MCF 10A (cell line): ENCODE measurements at regions not wholly inside any gene's neighbourhood (a gene's known extent, or its start where the extent isn't known, plus 50 kb on each side); places are given as distances from the start of the nearest gene placed in this dataset.
"Not testable (repeated sequence)": the region's sequence is repeated elsewhere in the genome, so short reads cannot be mapped to it uniquely, and the experiment has no call there.

ENCODE experiments used
- BruUV-seq: library from RNA; stranded (reverse); fragments of 400-500 nt; replicated peaks from 2 replicates; lab custom pipeline; 2021; lab: Mats Ljungman, UMichigan
- CTCF ChIA-PET: fragments of 300-600 bp; sonication (Branson Sonifier 250); formaldehyde crosslinking; extraction: SDS; loops from one replicate; lab custom pipeline; 2021; ENCODE audit warnings: antibody characterized with exemption, inconsistent platforms; lab: Yijun Ruan, JAX
- POLR2A ChIA-PET: fragments of 300-600, 350-650 bp; sonication (Branson Sonifier 250); formaldehyde crosslinking; extraction: SDS; loops from one replicate; lab custom pipeline; 2020; ENCODE audit warnings: antibody characterized with exemption, inconsistent platforms; lab: Yijun Ruan, JAX
- DNase-seq: peaks from one replicate; pipeline ENCODE4 v3.0.0-alpha.2; 2018; ENCODE audit not compliant: unreplicated experiment
- H3K27ac Mint-ChIP-seq: one replicate; pipeline ENCODE4 v1.8.0; 2022; ENCODE audit warnings: mild to moderate bottlenecking, low read depth, mixed read lengths; ENCODE audit not compliant: unreplicated experiment
- H3K27me3 Mint-ChIP-seq: one replicate; pipeline ENCODE4 v1.8.0; 2022; ENCODE audit warnings: mixed read lengths; ENCODE audit not compliant: insufficient read depth, unreplicated experiment
- H3K36me3 Mint-ChIP-seq: one replicate; pipeline ENCODE4 v1.8.0; 2022; ENCODE audit warnings: mild to moderate bottlenecking, moderate library complexity, mixed read lengths; ENCODE audit not compliant: insufficient read depth, unreplicated experiment
- H3K4me1 Mint-ChIP-seq: one replicate; pipeline ENCODE4 v1.8.0; 2022; ENCODE audit warnings: mixed read lengths; ENCODE audit not compliant: insufficient read depth, unreplicated experiment
- H3K4me3 Mint-ChIP-seq: one replicate; pipeline ENCODE4 v1.8.0; 2022; ENCODE audit warnings: mild to moderate bottlenecking, moderate library complexity, mixed read lengths; ENCODE audit not compliant: unreplicated experiment
- H3K9me3 Mint-ChIP-seq: one replicate; pipeline ENCODE4 v1.8.0; 2022; ENCODE audit warnings: mixed read lengths; ENCODE audit not compliant: unreplicated experiment
- intact Hi-C: fragments of 100-400 bp; cut with micrococcal nuclease; formaldehyde crosslinking; loops from 2 replicates; pipeline ENCODE4 v1.14.1; 2022
- TF ChIP-seq, protein P1 (sequence below): fragments of 200-600 bp; IDR thresholded peaks from one replicate; pipeline ENCODE4 v1.8.0; 2022; ENCODE audit warnings: antibody characterized with exemption, mild to moderate bottlenecking; ENCODE audit not compliant: unreplicated experiment

DNA sequence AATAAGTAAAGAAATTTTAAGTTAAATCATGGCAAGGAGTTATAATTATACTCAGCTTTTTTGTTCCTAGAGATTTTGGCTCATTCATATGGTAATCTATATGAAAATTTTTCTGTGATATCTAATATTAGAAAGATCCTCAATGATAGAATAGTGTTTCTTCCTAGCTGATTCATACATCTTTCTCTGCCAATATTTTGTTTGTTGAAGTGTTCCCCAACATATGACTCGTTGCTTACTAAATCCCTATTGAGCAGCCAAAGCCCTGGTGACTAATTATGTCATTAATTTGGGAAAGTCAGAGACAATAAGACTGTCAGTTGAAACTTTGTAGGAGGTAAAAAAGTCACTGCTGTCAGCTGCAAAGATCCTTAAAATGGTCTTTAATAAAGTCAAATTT lies 1348.5 kb upstream of the CDH18 start:
- intact Hi-C loops, H3K27me3 Mint-ChIP-seq, H3K36me3 Mint-ChIP-seq, H3K4me1 Mint-ChIP-seq, CTCF ChIA-PET, H3K4me3 Mint-ChIP-seq, POLR2A ChIA-PET, H3K27ac Mint-ChIP-seq, BruUV-seq, H3K9me3 Mint-ChIP-seq: not testable (repeated sequence)
- DNase-seq = peak; percentile 43

DNA sequence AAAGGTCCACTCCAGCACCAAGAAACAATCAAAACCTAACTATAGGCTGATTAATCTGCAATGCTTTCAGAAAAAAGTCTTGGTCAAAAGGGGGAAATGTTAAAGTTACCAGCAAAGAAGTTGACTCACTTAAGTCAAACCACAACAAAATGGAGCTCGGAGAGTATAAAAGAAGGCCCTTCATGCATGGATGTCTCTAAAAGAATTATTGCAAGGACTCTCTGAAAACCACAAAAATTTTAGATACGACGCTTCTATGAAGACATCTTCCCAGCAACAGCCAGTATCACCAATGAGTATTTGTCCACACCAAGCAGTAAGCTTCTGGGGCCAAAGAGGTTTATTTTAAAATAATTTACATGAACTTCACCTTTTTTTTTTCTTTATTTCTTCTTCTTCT lies 1327.4 kb upstream of the CDH18 start:
- intact Hi-C loops, H3K9me3 Mint-ChIP-seq, DNase-seq, POLR2A ChIA-PET, H3K27me3 Mint-ChIP-seq, CTCF ChIA-PET, BruUV-seq, H3K4me1 Mint-ChIP-seq, H3K36me3 Mint-ChIP-seq, H3K4me3 Mint-ChIP-seq, H3K27ac Mint-ChIP-seq: not testable (repeated sequence)

DNA sequence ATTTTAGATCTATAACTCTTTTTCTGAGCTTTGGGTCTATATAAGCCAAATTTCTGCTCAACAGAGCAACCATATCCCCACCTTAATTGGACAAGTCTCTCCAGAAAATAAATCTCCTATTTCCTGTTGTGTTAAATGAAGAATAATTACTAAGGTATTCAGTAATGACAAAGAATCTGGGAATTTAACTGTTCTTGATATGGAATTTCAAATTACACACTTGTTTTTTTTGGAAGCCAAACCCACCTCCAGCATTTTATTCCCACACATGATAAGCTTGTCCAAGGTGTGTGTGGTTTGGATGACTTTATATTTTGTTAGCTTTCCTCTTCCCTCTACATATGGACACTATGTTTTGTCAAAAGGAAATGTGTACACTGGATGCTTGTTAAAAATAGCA lies 1313.2 kb upstream of the CDH18 start:
- H3K9me3 Mint-ChIP-seq, DNase-seq, H3K36me3 Mint-ChIP-seq, CTCF ChIA-PET, H3K4me3 Mint-ChIP-seq, H3K27me3 Mint-ChIP-seq, H3K4me1 Mint-ChIP-seq, POLR2A ChIA-PET, BruUV-seq, H3K27ac Mint-ChIP-seq, intact Hi-C loops: not testable (repeated sequence)

DNA sequence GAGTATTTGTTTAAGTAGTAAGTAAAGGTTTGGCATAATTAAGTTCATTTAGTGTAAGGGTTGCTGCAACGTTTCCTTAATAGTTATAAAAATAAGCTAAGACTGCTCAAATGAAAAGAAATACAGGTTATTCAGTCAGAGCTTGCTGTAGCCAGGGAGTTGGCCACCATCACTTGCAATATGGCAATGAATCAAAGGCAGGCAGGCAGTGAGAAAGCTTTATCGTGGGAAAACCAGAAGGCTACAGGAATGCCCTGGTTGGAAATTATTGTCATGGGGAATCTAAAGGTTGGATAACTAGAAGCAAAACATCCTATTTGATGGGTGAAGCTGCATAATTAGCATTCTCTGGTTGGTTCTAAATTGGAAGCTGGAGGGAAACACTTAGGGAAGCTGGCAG lies 1286.4 kb upstream of the CDH18 start:
- H3K9me3 Mint-ChIP-seq, DNase-seq, H3K27ac Mint-ChIP-seq, CTCF ChIA-PET, H3K4me3 Mint-ChIP-seq, H3K27me3 Mint-ChIP-seq, BruUV-seq, H3K4me1 Mint-ChIP-seq, H3K36me3 Mint-ChIP-seq, POLR2A ChIA-PET, intact Hi-C loops: not testable (repeated sequence)

DNA sequence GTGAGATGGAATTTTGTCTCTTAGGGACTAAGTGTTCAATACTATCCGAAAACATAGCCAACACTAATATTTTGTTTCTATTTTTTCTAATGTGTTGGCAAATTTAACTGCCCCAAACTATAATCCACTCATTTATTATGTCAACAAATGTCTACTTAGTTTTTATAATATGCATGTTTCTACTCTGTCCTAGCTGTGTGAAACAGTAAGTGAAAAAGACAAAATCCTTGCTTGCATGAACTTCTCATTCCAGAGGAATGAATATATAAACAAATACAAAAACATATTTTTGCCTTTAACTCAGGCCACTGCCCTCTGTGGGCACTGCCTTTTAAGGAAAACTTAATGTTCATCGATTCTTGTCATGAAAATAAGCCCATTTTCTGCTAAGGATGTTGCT lies 1275.4 kb upstream of the CDH18 start:
- TF ChIP-seq, protein P1, sequence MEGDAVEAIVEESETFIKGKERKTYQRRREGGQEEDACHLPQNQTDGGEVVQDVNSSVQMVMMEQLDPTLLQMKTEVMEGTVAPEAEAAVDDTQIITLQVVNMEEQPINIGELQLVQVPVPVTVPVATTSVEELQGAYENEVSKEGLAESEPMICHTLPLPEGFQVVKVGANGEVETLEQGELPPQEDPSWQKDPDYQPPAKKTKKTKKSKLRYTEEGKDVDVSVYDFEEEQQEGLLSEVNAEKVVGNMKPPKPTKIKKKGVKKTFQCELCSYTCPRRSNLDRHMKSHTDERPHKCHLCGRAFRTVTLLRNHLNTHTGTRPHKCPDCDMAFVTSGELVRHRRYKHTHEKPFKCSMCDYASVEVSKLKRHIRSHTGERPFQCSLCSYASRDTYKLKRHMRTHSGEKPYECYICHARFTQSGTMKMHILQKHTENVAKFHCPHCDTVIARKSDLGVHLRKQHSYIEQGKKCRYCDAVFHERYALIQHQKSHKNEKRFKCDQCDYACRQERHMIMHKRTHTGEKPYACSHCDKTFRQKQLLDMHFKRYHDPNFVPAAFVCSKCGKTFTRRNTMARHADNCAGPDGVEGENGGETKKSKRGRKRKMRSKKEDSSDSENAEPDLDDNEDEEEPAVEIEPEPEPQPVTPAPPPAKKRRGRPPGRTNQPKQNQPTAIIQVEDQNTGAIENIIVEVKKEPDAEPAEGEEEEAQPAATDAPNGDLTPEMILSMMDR = no peak
- intact Hi-C loops = loop anchor here (10.0 kb wide), 1 partner anchor 289 kb away; no protein-coding TSS in a partner anchor
- DNase-seq = no peak

DNA sequence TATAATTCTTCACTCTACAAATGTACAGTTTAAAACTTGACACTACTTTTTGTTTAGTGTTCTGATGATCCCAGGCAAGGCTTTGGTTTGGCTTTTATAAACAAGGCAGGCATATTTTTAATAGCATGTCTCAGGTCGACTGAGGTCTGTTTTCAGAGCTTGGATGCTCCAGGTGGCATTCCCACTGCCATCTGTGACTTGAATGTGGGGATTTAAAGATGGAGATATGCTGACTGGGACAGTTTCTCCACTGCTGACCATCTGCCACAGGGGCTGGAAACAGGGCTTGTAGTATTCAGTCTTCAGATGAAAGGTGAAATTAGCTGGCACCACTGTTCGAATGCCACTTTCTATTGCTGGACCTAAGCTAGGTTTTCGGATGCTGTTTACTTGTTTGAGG lies 1266.2 kb upstream of the CDH18 start:
- Mint-ChIP-seq H3K9me3 (no peaks in the 10 kb centered on the region), H3K36me3 (no peaks in the 10 kb centered on the region), H3K27ac (no peak overlapping the region), H3K27me3 (no peaks in the 10 kb centered on the region), H3K4me1 (no peaks in the 10 kb centered on the region), H3K4me3 (no peak overlapping the region)
- BruUV-seq = no TSS peak
- ChIA-PET CTCF (no interaction called here), POLR2A (no interaction called here)
- no peak for DNase-seq
- intact Hi-C loops = no loop called here
- TF ChIP-seq, protein P1 = no peak

More for the DNA sequence above, 1275.4 kb upstream of the CDH18 start:
- no peaks in the 10 kb centered on the region for H3K4me1 Mint-ChIP-seq
- H3K4me3 Mint-ChIP-seq = no peak overlapping the region
- no peaks in the 10 kb centered on the region for H3K27me3 Mint-ChIP-seq
- POLR2A ChIA-PET = no interaction called here
- CTCF ChIA-PET = no interaction called here
- H3K27ac Mint-ChIP-seq = no peak overlapping the region
- H3K36me3 Mint-ChIP-seq = no peaks in the 10 kb centered on the region
- peaks cover 12% of the 10 kb centered on the region for H3K9me3 Mint-ChIP-seq
- no TSS peak for BruUV-seq
